ENCODE measurements at regions not wholly inside any gene's neighbourhood (a gene's known extent, or its start where the extent isn't known, plus 50 kb on each side); places are given as distances from the start of the nearest gene placed in this dataset.

GRCh38 chr5:67268231-67269021 is 71.8 kb upstream of the CD180 start:
- Histone ChIP-seq H3K27ac (peak overlapping the region; percentile 92 to 96), H3K4me3 (peak overlapping the region in 1 of 2 donors; percentile 10), H3K27me3 (no peaks in the 10 kb centered on the region), H3K9me3 (no peaks in the 10 kb centered on the region), H3K36me3 (no peaks in the 10 kb centered on the region), H3K4me1 (peaks cover 19 to 23% of the 10 kb centered on the region in 2 donors)
- intact Hi-C loops (cut with DNase I; ENCODE audit: low total_unique reads), result loop anchor here (5.0 kb wide), 1 partner anchor 34 kb away; no protein-coding TSS in a partner anchor
- TF ChIP-seq, protein P1, sequence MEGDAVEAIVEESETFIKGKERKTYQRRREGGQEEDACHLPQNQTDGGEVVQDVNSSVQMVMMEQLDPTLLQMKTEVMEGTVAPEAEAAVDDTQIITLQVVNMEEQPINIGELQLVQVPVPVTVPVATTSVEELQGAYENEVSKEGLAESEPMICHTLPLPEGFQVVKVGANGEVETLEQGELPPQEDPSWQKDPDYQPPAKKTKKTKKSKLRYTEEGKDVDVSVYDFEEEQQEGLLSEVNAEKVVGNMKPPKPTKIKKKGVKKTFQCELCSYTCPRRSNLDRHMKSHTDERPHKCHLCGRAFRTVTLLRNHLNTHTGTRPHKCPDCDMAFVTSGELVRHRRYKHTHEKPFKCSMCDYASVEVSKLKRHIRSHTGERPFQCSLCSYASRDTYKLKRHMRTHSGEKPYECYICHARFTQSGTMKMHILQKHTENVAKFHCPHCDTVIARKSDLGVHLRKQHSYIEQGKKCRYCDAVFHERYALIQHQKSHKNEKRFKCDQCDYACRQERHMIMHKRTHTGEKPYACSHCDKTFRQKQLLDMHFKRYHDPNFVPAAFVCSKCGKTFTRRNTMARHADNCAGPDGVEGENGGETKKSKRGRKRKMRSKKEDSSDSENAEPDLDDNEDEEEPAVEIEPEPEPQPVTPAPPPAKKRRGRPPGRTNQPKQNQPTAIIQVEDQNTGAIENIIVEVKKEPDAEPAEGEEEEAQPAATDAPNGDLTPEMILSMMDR (IDR thresholded peaks at IDR 0.05), result no peak
- peak in 1 of 2 donors; percentile 30 for TF ChIP-seq POLR2A (IDR thresholded peaks at IDR 0.05)
- DNase-seq, result peak; percentile 83 to 93

DNA sequence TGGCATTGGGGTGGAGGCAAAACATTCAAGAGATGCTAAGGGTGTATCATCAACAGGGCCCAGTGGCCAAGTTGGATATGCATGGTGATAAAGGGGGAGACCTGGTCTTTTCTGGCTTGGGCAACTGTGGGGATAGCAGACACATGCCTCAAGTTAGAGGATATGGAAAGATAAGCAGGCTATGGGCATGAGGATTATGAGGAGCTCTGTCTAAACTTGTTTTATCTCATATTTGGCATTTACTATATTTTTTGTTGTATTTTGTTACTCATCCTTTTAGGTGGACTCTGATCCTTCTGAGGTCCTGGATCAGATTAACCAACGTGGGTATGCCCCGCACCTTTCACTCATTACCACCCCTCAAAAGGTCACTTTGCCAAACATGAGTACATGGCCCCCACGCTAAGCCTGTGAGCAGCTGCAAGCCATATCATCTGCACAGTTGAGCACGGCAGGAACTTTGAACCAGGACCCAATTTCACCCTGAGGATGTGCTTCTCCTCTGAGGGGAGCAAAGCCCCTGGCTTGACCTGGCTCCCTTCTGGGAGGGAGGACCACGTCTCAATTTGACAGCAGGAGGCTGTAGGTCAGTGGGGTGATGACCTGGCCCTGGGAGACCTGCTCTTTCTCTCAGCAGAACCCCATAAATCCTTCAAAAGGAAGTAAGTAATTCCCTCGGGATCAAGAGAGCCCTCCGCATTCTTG is 71.1 kb upstream of the CD180 start:
- H3K27me3 ChIP-seq, result no peaks in the 10 kb centered on the region
- H3K9me3 ChIP-seq, result no peaks in the 10 kb centered on the region
- H3K27ac ChIP-seq, result peak overlapping the region; percentile 92 to 96
- no peaks in the 10 kb centered on the region for H3K36me3 ChIP-seq
- H3K4me1 ChIP-seq, result peaks cover 19 to 23% of the 10 kb centered on the region in 2 donors
- peak; percentile 65 to 74 for DNase-seq
- no peak for TF ChIP-seq POLR2A (IDR thresholded peaks at IDR 0.05)
- TF ChIP-seq, protein P1 (IDR thresholded peaks at IDR 0.05), result no peak
- no peak overlapping the region for H3K4me3 ChIP-seq
- intact Hi-C loops (cut with DNase I; ENCODE audit: low total_unique reads), result loop anchor here (5.0 kb wide), 1 partner anchor 35 kb away; no protein-coding TSS in a partner anchor

GRCh38 chr5:67266654-67267350 is 70.2 kb upstream of the CD180 start:
- Histone ChIP-seq H3K4me1 (peaks cover 19 to 23% of the 10 kb centered on the region in 2 donors), H3K4me3 (no peak overlapping the region), H3K9me3 (no peaks in the 10 kb centered on the region), H3K27ac (peak overlapping the region; percentile 92 to 96), H3K27me3 (no peaks in the 10 kb centered on the region), H3K36me3 (no peaks in the 10 kb centered on the region)
- DNase-seq, result no peak
- TF ChIP-seq, protein P1 (IDR thresholded peaks at IDR 0.05), result no peak
- no peak for TF ChIP-seq POLR2A (IDR thresholded peaks at IDR 0.05)
- intact Hi-C loops (cut with DNase I; ENCODE audit: low total_unique reads), result loop anchor here (5.0 kb wide), 1 partner anchor 35 kb away; no protein-coding TSS in a partner anchor

DNA sequence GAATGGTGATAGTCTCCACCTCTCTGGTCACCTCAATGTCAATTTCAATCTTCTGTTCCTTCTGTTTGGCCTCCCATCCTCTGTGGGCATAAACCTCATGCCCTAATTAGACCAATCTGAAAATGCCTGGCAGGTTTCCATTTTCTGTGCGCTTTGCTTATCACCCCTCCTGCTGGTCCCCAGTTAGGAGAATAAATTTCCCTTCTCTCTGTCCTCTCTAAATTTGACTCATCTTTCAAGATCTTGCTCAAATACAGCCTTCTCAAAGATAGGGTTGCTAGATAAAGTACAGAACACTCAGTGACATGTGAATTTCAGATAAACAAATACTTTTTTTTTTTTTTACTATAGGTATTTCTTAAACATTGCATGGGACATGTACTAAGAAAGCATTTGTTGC is 69.4 kb upstream of the CD180 start:
- H3K27ac ChIP-seq, result peak overlapping the region; percentile 92 to 96

More for the DNA sequence above, 69.4 kb upstream of the CD180 start:
- DNase-seq, result no peak
- Histone ChIP-seq H3K9me3 (no peaks in the 10 kb centered on the region), H3K36me3 (no peaks in the 10 kb centered on the region), H3K4me1 (peaks cover 19 to 23% of the 10 kb centered on the region in 2 donors), H3K27me3 (no peaks in the 10 kb centered on the region), H3K4me3 (no peak overlapping the region)
- no peak for TF ChIP-seq POLR2A (IDR thresholded peaks at IDR 0.05)
- TF ChIP-seq, protein P1 (IDR thresholded peaks at IDR 0.05), result no peak
- intact Hi-C loops (cut with DNase I; ENCODE audit: low total_unique reads), result loop anchor here (5.0 kb wide), 1 partner anchor 36 kb away; no protein-coding TSS in a partner anchor

All from uterus (tissue), 3 donors.